GOT3 (cell line): ENCODE measurements at regions not wholly inside any gene's neighbourhood (a gene's known extent, or its start where the extent isn't known, plus 50 kb on each side); places are given as distances from the start of the nearest gene placed in this dataset.
"Not testable (repeated sequence)": the region's sequence is repeated elsewhere in the genome, so short reads cannot be mapped to it uniquely, and the experiment has no call there.

Experiments
- DNase-seq: peaks from one replicate; lab custom pipeline; 2025; ENCODE audit warnings: mixed read lengths; lab: John Stamatoyannopoulos, UW

GRCh38 chr5:92320446-92320845 is 937.3 kb upstream of the ARRDC3 start:
- DNase-seq: no peak

- DNase-seq: no peak
Measured at GRCh38 chr5:92313385-92313784, 930.3 kb upstream of the ARRDC3 start.

- no peak for DNase-seq
Measured at GRCh38 chr5:92309336-92309991, 926.3 kb upstream of the ARRDC3 start.

GRCh38 chr5:92308679-92309078 is 925.6 kb upstream of the ARRDC3 start:
- no peak for DNase-seq

GRCh38 chr5:92302356-92302755 is 919.2 kb upstream of the ARRDC3 start:
- DNase-seq: not testable (repeated sequence)

- DNase-seq: no peak
Measured at GRCh38 chr5:92283521-92283920, 900.4 kb upstream of the ARRDC3 start.

GRCh38 chr5:92271750-92272149 is 888.6 kb upstream of the ARRDC3 start:
- not testable (repeated sequence) for DNase-seq

GRCh38 chr5:92268343-92268742 is 885.2 kb upstream of the ARRDC3 start:
- DNase-seq: no peak

GRCh38 chr5:92267830-92268229 is 884.7 kb upstream of the ARRDC3 start:
- DNase-seq: no peak

- DNase-seq: no peak
Measured at GRCh38 chr5:92265804-92266203, 882.7 kb upstream of the ARRDC3 start.

GRCh38 chr5:92255605-92256004 is 872.5 kb upstream of the ARRDC3 start:
- not testable (repeated sequence) for DNase-seq

GRCh38 chr5:92248518-92248917 is 865.4 kb upstream of the ARRDC3 start:
- no peak for DNase-seq

- no peak for DNase-seq
Measured at GRCh38 chr5:92242170-92242569, 859.1 kb upstream of the ARRDC3 start.

- no peak for DNase-seq
Measured at GRCh38 chr5:92237896-92238295, 854.8 kb upstream of the ARRDC3 start.

GRCh38 chr5:92222449-92222848 is 839.3 kb upstream of the ARRDC3 start:
- DNase-seq: no peak

GRCh38 chr5:92216852-92217251 is 833.7 kb upstream of the ARRDC3 start:
- DNase-seq: not testable (repeated sequence)

- DNase-seq: no peak
Measured at GRCh38 chr5:92215116-92215515, 832.0 kb upstream of the ARRDC3 start.

GRCh38 chr5:92208265-92208664 is 825.1 kb upstream of the ARRDC3 start:
- no peak for DNase-seq

- no peak for DNase-seq
Measured at GRCh38 chr5:92207151-92207550, 824.0 kb upstream of the ARRDC3 start.

- no peak for DNase-seq
Measured at GRCh38 chr5:92206681-92207080, 823.6 kb upstream of the ARRDC3 start.

GRCh38 chr5:92199035-92199434 is 815.9 kb upstream of the ARRDC3 start:
- DNase-seq: not testable (repeated sequence)

- no peak for DNase-seq
Measured at GRCh38 chr5:92181656-92182055, 798.5 kb upstream of the ARRDC3 start.

GRCh38 chr5:92180391-92180790 is 797.3 kb upstream of the ARRDC3 start:
- no peak for DNase-seq

- no peak for DNase-seq
Measured at GRCh38 chr5:92179651-92180050, 796.5 kb upstream of the ARRDC3 start.
